Fibroblast of lung (primary cell): ENCODE measurements at regions not wholly inside any gene's neighbourhood (a gene's known extent, or its start where the extent isn't known, plus 50 kb on each side); places are given as distances from the start of the nearest gene placed in this dataset.
"Not testable (repeated sequence)": the region's sequence is repeated elsewhere in the genome, so short reads cannot be mapped to it uniquely, and the experiment has no call there.

Source experiments
- CTCF ChIP-seq, 2 donors: IDR thresholded peaks in 1 of 2; conservative IDR thresholded peaks in 1 of 2; 1 replicate in 1 of 2; 2 replicates in 1 of 2; pipeline ENCODE4 v1.5.1; 2011 to 2012; ENCODE audit warnings: low read length in 2 of 2, control low read depth in 1 of 2, inconsistent platforms in 1 of 2, low read depth in 1 of 2, mild to moderate bottlenecking in 1 of 2
- EZH2 ChIP-seq: IDR thresholded peaks from 2 replicates; pipeline ENCODE4 v1.5.1; 2012; ENCODE audit warnings: low read length, control low read depth, mild to moderate bottlenecking; ENCODE audit errors: missing control alignments

- TF ChIP-seq CTCF (conservative IDR thresholded peaks at IDR 0.05 in 1 of 2, IDR thresholded peaks at IDR 0.05 in 1 of 2; ENCODE audit: low read depth in 1 of 2, low read length in 2 of 2); EZH2: not testable (repeated sequence)
Measured at GRCh38 chr2:89786642-89787041, 1095.2 kb downstream of the RPIA start.
